Astrocyte of the hippocampus (primary cell): ENCODE measurements at regions not wholly inside any gene's neighbourhood (a gene's known extent, or its start where the extent isn't known, plus 50 kb on each side); places are given as distances from the start of the nearest gene placed in this dataset.

Source experiments
- DNase-seq: peaks from one replicate; pipeline ENCODE4 v3.0.0; 2011; ENCODE audit warnings: low read depth, low spot score

- DNase-seq: no peak
Measured at GRCh38 chr5:158483281-158483860, 616.3 kb downstream of the EBF1 start.

DNA sequence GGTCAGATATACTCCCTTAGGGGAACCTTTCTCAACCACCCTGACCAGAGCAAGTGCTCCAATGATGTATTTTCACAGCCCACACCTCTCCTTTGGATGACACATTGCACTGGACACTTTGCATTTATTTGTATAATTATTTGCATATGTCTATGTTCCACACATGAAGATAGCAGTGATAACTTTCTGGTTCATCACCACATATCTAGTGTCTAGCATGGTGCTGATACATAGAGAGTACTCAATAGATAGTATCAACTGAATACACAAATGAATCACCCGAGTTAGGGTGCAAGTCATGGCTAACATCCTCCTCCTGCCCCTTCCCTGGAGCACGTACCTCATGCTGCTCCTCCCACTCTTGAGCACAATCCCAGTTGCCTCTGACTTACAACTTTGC, 617.6 kb downstream of the EBF1 start:
- DNase-seq: no peak

DNA sequence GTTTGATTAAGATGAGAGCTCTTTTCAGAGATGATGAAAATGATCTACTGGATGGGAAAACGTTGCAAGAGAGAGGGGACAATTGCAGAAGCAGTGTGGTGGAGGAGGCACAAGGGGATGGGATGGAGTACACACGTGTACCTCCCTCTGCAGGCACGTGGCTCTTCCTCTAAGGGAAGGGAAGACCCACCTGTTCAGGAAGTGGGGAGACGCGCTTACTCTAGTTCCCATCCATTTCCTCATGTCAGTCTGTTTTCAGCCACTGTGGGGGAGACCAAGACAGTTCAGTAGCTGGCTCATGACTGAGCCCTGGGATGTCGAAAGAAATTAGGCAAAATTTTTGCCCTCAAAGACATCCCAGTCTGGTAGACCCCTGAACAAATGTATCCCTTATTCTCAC, 619.2 kb upstream of the CLINT1 start:
- no peak for DNase-seq

GRCh38 chr5:158477214-158477613, 618.3 kb upstream of the CLINT1 start:
- DNase-seq: no peak

DNA sequence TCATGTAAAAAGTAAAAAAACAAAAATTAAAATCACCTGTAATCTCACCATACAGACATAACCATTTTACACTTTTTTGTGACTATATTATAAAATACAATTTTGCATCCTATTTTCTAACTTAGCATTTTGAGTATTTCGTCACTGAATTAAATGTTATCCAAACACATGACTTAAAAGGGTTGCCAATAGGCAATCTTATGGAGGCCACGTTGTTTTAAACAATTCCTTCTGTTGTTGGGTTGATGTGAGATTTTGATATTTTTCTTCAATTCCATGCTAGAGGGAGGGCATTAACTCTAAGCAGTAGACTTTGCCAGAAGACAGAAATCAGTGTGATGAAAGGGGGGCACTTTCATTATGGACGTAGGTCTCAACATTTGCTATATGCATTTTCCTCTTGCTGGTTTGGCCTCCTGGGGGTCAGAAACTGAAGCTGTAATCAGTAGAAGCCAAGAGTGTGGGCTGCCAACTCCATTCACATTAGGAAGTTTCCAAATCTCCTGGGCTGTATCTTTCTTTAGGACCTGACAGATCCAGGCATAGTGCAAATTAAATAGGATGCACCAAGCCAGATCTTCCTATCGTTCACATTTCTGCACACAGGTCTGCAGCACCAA, 614.2 kb upstream of the CLINT1 start:
- DNase-seq: no peak

GRCh38 chr5:158471535-158471924, 612.6 kb upstream of the CLINT1 start:
- DNase-seq: no peak

DNA sequence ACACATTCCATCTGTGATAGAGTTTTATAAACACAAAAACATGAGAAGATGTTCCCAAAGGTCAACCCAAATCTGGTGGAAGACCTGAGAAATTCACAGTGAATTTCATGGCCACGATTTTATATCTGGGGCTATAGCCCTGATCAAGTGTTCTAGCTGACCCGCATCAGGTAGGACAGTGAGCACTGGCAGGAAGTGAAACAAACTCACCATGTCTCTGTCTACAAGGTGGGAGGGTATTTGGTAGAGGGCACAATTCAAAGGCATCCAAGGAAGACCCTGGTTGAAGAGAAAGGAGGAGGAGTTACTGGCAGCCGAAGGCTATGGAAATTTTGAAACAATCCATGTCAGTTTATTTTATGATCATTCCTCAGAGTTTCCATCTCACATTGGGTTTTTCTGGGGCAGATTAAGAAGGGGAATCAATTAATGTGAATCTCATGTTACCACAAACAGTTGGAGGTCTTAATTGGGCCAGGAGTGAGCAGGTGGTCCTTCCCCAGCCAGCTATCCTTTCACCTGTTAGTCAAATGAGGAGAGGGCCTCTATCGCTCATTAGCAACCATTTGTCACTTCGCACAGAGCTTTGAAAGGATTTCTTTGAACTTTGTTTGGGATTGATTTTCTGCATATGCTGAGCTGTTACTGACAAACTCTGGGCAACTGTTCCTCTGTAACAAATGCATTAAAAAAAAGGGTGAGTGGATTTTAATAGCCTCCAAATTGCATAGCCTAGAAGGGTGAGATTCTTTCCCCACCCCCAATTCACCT, 612.0 kb upstream of the CLINT1 start:
- no peak for DNase-seq

DNA sequence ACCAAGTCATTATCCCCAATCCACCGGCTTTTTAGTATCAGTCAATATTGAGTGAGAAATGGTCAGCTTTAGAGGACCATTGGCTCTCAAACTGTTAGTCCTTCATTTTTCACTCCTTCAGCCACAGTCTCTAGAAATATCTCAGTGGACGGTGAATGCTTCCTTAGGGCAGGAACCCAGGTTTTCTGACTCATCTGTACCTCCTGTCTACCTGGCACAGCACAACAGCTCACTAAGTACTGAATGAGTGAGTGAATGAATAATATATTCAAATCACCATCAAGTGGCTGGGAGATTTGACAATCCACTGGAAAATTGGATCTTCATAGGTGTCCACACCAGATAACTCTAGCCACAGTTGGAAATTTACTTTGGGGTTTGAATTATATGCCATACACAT, 609.5 kb upstream of the CLINT1 start:
- DNase-seq: no peak

GRCh38 chr5:158466191-158466590, 607.2 kb upstream of the CLINT1 start:
- no peak for DNase-seq

- no peak for DNase-seq
Measured at GRCh38 chr5:158465086-158465972, 606.4 kb upstream of the CLINT1 start.

DNA sequence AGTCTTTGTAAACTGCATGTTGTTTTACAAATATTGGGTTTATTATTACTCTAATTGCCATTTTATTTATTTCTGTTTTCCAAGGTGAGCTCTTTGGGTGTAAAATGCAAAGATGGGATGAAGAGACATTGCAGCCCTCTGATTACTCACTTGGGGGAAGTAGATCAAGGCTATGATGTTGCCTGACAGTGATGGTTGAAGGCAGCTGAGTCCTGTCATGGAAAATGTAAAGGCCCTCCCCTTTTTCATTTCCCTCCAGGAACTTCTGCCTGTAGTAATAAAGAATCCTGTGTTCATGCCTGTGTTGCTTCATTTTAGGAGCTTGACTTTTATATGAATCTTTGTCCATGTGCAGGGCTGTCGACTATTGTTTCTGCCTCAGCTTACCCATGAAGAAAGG, 605.4 kb upstream of the CLINT1 start:
- no peak for DNase-seq

DNA sequence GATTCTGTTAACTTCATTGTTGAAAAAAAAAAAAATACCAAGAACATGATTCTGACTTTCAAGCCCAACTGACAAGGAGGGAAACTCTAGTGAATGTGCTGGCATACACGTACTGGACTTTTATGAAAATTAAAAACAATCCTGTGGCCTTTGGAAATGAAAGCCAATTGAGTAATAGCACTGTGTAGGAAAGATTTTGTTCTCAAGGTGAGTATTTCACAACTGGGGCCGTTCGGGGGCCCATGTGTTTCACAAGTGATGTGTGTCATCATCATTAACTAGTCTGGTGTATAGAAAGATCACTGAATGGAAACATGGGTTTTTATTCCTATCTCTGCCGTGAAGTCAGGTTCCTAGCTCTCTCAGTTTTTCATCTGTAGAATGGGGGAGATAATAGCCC, 605.0 kb upstream of the CLINT1 start:
- DNase-seq: no peak

- DNase-seq: no peak
Measured at GRCh38 chr5:158463188-158463587, 604.2 kb upstream of the CLINT1 start.

GRCh38 chr5:158462349-158463114, 603.6 kb upstream of the CLINT1 start:
- DNase-seq: no peak

DNA sequence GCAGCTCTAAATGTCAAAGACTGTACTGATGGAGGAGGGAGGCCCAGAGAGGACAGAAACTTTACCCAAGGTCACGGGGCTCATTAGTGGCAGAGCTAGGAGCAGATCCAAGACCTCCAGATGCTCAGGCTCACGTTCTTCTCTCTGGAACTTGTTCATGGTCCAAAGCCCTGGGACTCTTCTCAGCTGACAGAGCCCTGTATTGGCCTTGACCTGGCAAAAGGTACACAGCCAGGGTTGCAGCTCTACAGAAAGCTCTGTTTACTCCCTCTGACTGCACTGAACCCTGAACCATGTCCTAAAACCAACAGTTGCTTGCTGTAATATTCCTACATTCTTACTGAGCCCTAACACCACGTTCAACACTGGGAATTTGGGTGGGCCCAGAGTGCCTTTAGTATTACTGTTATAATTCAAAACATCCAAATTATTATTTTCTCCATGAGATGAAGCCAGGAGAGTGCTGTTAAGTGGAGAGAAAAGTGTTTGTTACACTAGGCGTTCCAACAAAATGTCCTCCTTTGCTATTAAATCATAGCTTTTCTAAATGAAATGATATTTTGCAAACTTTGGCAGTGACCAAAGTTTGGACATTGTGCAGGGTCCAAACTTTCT, 602.4 kb upstream of the CLINT1 start:
- DNase-seq: no peak

GRCh38 chr5:158458086-158458485, 599.1 kb upstream of the CLINT1 start:
- peak; percentile 5 for DNase-seq

GRCh38 chr5:158456756-158457155, 597.8 kb upstream of the CLINT1 start:
- DNase-seq: peak; percentile 84

GRCh38 chr5:158456241-158456640, 597.3 kb upstream of the CLINT1 start:
- no peak for DNase-seq

- DNase-seq: peak; percentile 4
Measured at GRCh38 chr5:158451993-158452672, 593.2 kb upstream of the CLINT1 start.
